H1 (cell line): ENCODE measurements at regions not wholly inside any gene's neighbourhood (a gene's known extent, or its start where the extent isn't known, plus 50 kb on each side); places are given as distances from the start of the nearest gene placed in this dataset.

Experiments used
- CBX5 ChIP-seq: fragments of 300-800, 300-1000 bp; sonication (generic); IDR thresholded peaks from 2 replicates; pipeline ENCODE4 v1.7.1; 2016; ENCODE audit warnings: antibody characterized with exemption, low read length, low read depth
- CHD2 ChIP-seq: IDR thresholded peaks from 2 replicates; pipeline ENCODE4 v1.6.1; 2012; ENCODE audit warnings: low read length, improper control_type of control experiment
- CTCF ChIP-seq, 3 experiments: IDR thresholded peaks; 1 replicate in 2 of 3; 2 replicates in 1 of 3; pipeline versions ENCODE4 v1.5.1 to v1.6.1; 2011; ENCODE audit warnings: low read length in 3 of 3, mild to moderate bottlenecking in 3 of 3, inconsistent platforms in 2 of 3, low read depth in 1 of 3, moderate library complexity in 1 of 3; ENCODE audit not compliant: insufficient read depth in 1 of 3; ENCODE audit errors: control extremely low read depth in 1 of 3
- EZH2 ChIP-seq: fragments of 200-600 bp; sonication (generic); IDR thresholded peaks from 2 replicates; pipeline ENCODE4 v1.7.1; 2012; ENCODE audit warnings: low read depth, mild to moderate bottlenecking, moderate library complexity, low read length, inconsistent platforms; ENCODE audit not compliant: severe bottlenecking
- FOSL1 ChIP-seq: IDR thresholded peaks from 2 replicates; pipeline ENCODE4 v1.6.1; 2011; ENCODE audit warnings: mild to moderate bottlenecking, low read depth, low read length, moderate library complexity; ENCODE audit not compliant: insufficient read depth
- KDM1A ChIP-seq: fragments of 200-600, 300-600 bp; sonication (generic); IDR thresholded peaks from 2 replicates; pipeline ENCODE4 v1.7.1; 2016; ENCODE audit warnings: mild to moderate bottlenecking, low read length, borderline replicate concordance
- NANOG ChIP-seq: IDR thresholded peaks from 2 replicates; pipeline ENCODE4 v1.6.1; 2011; ENCODE audit warnings: low read length, low read depth, mild to moderate bottlenecking, inconsistent platforms; ENCODE audit not compliant: insufficient read depth, poor library complexity, severe bottlenecking
- POLR2A ChIP-seq, 2 experiments: IDR thresholded peaks; 1 replicate in 1 of 2; 2 replicates in 1 of 2; pipeline ENCODE4 v1.6.1; 2011; ENCODE audit warnings: low read depth in 2 of 2, low read length in 2 of 2, mild to moderate bottlenecking in 2 of 2; ENCODE audit errors: control extremely low read depth in 1 of 2
- SRF ChIP-seq: IDR thresholded peaks from 2 replicates; pipeline ENCODE4 v1.6.1; 2011; ENCODE audit warnings: mild to moderate bottlenecking, low read depth, low read length, moderate library complexity

- TF ChIP-seq CTCF (IDR thresholded peaks at IDR 0.05; ENCODE audit: control extremely low read depth in 1 of 3, insufficient read depth in 1 of 3, low read depth in 1 of 3, low read length in 3 of 3), result no peak
- TF ChIP-seq FOSL1, result no peak
- TF ChIP-seq CHD2, result no peak
- TF ChIP-seq SRF, result no peak
- TF ChIP-seq CBX5, result no peak
- no peak for TF ChIP-seq POLR2A (IDR thresholded peaks at IDR 0.05; ENCODE audit: control extremely low read depth in 1 of 2, low read depth in 2 of 2, low read length in 2 of 2)
- TF ChIP-seq KDM1A, result no peak
- no peak for TF ChIP-seq EZH2
- TF ChIP-seq NANOG, result no peak
Measured at GRCh38 chr5:40106847-40107246, 572.9 kb upstream of the PTGER4 start.
